ENCODE measurements at regions not wholly inside any gene's neighbourhood (a gene's known extent, or its start where the extent isn't known, plus 50 kb on each side); places are given as distances from the start of the nearest gene placed in this dataset.

- TF ChIP-seq CTCF (IDR thresholded peaks at IDR 0.05) (no peak), POLR2A (IDR thresholded peaks at IDR 0.05) (no peak)
- WGBS, 2 donors, result 64 to 85% methylated on average over 1 of the region's 1 CpG
- intact Hi-C loops (cut with DNase I; ENCODE audit: low total_unique reads), result no loop called here
- no peak overlapping the region for H3K4me3 ChIP-seq (ENCODE audit: low read depth, poor library complexity, severe bottlenecking)
- no peak for DNase-seq (ENCODE audit: low spot score in 2 of 2)
Observed at GRCh38 chr11:11122749-11123148, 230.3 kb downstream of the CSNK2A3 start.

DNA sequence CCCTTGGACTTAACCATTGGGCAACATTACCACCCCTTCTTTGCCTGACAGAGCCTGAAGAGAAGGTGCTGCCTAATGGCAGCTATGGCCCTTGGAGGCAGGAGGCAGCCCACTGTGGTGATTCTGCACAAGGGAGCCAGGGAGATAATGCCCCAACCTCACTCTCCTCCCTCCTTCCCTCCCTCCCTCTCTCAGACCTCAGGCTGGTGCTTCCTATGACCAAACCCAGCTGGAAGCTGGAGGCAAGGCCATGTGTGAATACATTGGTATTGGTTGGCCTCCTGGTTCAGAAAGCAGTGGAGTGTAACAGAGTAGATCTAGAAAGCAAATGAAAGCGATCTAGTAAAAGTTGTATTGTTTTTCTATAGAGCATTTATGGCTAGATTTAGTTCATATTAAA, 233.1 kb downstream of the CSNK2A3 start:
- DNase-seq (ENCODE audit: low spot score in 2 of 2), result no peak
- no peak overlapping the region for H3K4me3 ChIP-seq (ENCODE audit: low read depth, poor library complexity, severe bottlenecking)
- WGBS, 2 donors, result 97% methylated on average over 1 of the region's 1 CpG
- no peak for TF ChIP-seq POLR2A (IDR thresholded peaks at IDR 0.05)
- TF ChIP-seq CTCF (IDR thresholded peaks at IDR 0.05), result no peak
- intact Hi-C loops (cut with DNase I; ENCODE audit: low total_unique reads), result no loop called here

DNA sequence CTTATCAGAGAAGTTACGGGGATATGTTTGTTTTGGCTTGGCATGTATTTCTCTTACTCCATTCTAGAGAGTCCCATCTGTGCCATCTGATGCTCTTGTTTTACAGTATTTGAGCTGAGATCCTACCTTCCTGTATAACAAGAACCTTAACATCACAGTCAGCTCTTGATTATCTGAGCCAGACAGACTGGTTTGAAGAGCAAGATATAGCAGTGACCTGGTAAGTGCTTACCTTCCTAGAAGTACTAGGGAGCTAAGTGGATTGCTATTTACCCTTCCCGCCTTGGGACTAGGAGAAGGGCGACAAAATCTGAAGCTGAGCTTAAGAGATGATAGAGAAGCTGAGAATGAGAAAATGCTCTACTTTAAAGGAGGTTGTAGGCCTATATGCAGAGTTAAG, 235.3 kb downstream of the CSNK2A3 start:
- TF ChIP-seq CTCF (IDR thresholded peaks at IDR 0.05), result no peak
- TF ChIP-seq POLR2A (IDR thresholded peaks at IDR 0.05), result no peak
- no peak for DNase-seq (ENCODE audit: low spot score in 2 of 2)
- 84% methylated on average over 3 of the region's 3 CpGs for WGBS, 2 donors
- no peak overlapping the region for H3K4me3 ChIP-seq (ENCODE audit: low read depth, poor library complexity, severe bottlenecking)
- intact Hi-C loops (cut with DNase I; ENCODE audit: low total_unique reads), result no loop called here

DNA sequence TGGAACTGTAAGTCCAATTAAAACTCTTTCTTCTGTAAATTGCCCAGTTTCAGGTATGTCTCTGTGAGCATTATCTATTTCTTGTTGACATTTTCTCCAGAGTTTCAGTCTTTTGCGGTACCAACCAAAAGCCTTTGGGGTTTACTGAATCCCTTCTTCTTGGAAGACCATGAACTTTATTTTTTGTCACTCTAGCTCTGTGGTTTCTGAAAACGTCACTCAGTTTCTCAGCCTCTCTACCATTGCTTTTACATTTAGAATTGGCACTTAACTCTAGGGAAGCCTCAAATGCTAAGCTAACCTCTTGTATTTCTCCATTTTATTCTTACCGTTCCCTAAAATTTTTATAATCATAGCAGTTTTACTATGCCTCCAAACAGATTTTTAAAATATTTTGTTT, 237.6 kb downstream of the CSNK2A3 start:
- DNase-seq (ENCODE audit: low spot score in 2 of 2), result no peak
- TF ChIP-seq CTCF (IDR thresholded peaks at IDR 0.05), result no peak
- no peak for TF ChIP-seq POLR2A (IDR thresholded peaks at IDR 0.05)
- 86 to 95% methylated on average over 3 of the region's 3 CpGs for WGBS, 2 donors
- intact Hi-C loops (cut with DNase I; ENCODE audit: low total_unique reads), result no loop called here
- H3K4me3 ChIP-seq (ENCODE audit: low read depth, poor library complexity, severe bottlenecking), result no peak overlapping the region

- no peak overlapping the region for H3K4me3 ChIP-seq (ENCODE audit: low read depth, poor library complexity, severe bottlenecking)
- no peak for DNase-seq (ENCODE audit: low spot score in 2 of 2)
- 85 to 95% methylated on average over 1 of the region's 1 CpG for WGBS, 2 donors
- intact Hi-C loops (cut with DNase I; ENCODE audit: low total_unique reads), result no loop called here
- TF ChIP-seq POLR2A (IDR thresholded peaks at IDR 0.05), result no peak
Observed at GRCh38 chr11:11113626-11114025, 239.4 kb downstream of the CSNK2A3 start.

GRCh38 chr11:11108026-11108425, 245.0 kb downstream of the CSNK2A3 start:
- H3K4me3 ChIP-seq (ENCODE audit: low read depth, poor library complexity, severe bottlenecking), result no peak overlapping the region
- 89 to 94% methylated on average over 5 of the region's 5 CpGs for WGBS, 2 donors
- TF ChIP-seq POLR2A (IDR thresholded peaks at IDR 0.05), result no peak
- TF ChIP-seq CTCF (IDR thresholded peaks at IDR 0.05), result no peak
- no peak for DNase-seq (ENCODE audit: low spot score in 2 of 2)
- intact Hi-C loops (cut with DNase I; ENCODE audit: low total_unique reads), result no loop called here
